ENCODE measurements at regions not wholly inside any gene's neighbourhood (a gene's known extent, or its start where the extent isn't known, plus 50 kb on each side); places are given as distances from the start of the nearest gene placed in this dataset.

GRCh38 chr16:59039066-59039720 lies 305.1 kb upstream of the GOT2 start:
- TF ChIP-seq CTCF (conservative IDR thresholded peaks at IDR 0.05) = no peak
- TF ChIP-seq EZH2 (IDR thresholded peaks at IDR 0.05; ENCODE audit: low read depth) = no peak

GRCh38 chr16:59030923-59031485 lies 296.9 kb upstream of the GOT2 start:
- no peaks in the 10 kb centered on the region for H3K4me1 ChIP-seq (replicated peaks; ENCODE audit: insufficient read depth)
- H3K79me2 ChIP-seq (ENCODE audit: low read depth) = no peaks in the 10 kb centered on the region
- no peak for DNase-seq
- no peaks in the 10 kb centered on the region for H3K36me3 ChIP-seq (ENCODE audit: low read depth)
- no peaks in the 10 kb centered on the region for H4K20me1 ChIP-seq (ENCODE audit: insufficient read depth)
- no peaks in the 10 kb centered on the region for H3K9me3 ChIP-seq (ENCODE audit: insufficient read depth, low read depth)
- intact Hi-C loops (cut with micrococcal nuclease; ENCODE audit: unreplicated experiment) = no loop called here
- H3K9me2 ChIP-seq (ENCODE audit: insufficient read depth) = no peaks in the 10 kb centered on the region
- ChIA-PET POLR2A (ENCODE audit: unreplicated experiment) (no interaction called here), CTCF (interaction anchor here (0.7 kb wide), 1 partner anchor 13 kb away, joined by 5 read pairs; no protein-coding TSS in a partner anchor)
- no peak for TF ChIP-seq EZH2 (IDR thresholded peaks at IDR 0.05; ENCODE audit: low read depth)
- TF ChIP-seq CTCF (conservative IDR thresholded peaks at IDR 0.05) = no peak
- H3K27ac ChIP-seq = no peak overlapping the region
- H3F3A ChIP-seq (ENCODE audit: insufficient read depth, low read depth) = no peaks in the 10 kb centered on the region
- H2AFZ ChIP-seq = no peak overlapping the region
- BruUV-seq (replicated peaks) = no TSS peak
- H3K27me3 ChIP-seq (ENCODE audit: insufficient read depth, low read depth) = no peaks in the 10 kb centered on the region
- no peak overlapping the region for H3K4me3 ChIP-seq
- H3K4me2 ChIP-seq = no peak overlapping the region

More at GRCh38 chr16:59039066-59039720, 305.1 kb upstream of the GOT2 start:
- Histone ChIP-seq H3K27me3 (ENCODE audit: insufficient read depth, low read depth) (0 out of 2 replicates have a peak, but pooled peaks cover 17% of the 10 kb centered on the region), H3K27ac (no peak overlapping the region), H3F3A (ENCODE audit: insufficient read depth, low read depth) (no peaks in the 10 kb centered on the region), H3K9me3 (ENCODE audit: insufficient read depth, low read depth) (no peaks in the 10 kb centered on the region), H3K4me3 (no peak overlapping the region), H3K9me2 (ENCODE audit: insufficient read depth) (0 out of 2 replicates have a peak, but pooled peaks cover 3% of the 10 kb centered on the region), H3K79me2 (ENCODE audit: low read depth) (no peaks in the 10 kb centered on the region), H2AFZ (no peak overlapping the region), H3K36me3 (ENCODE audit: low read depth) (no peaks in the 10 kb centered on the region), H3K4me1 (replicated peaks; ENCODE audit: insufficient read depth) (no peaks in the 10 kb centered on the region), H4K20me1 (ENCODE audit: insufficient read depth) (no peaks in the 10 kb centered on the region), H3K4me2 (no peak overlapping the region)
- intact Hi-C loops (cut with micrococcal nuclease; ENCODE audit: unreplicated experiment) = no loop called here
- BruUV-seq (replicated peaks) = no TSS peak
- ChIA-PET CTCF (no interaction called here), POLR2A (ENCODE audit: unreplicated experiment) (no interaction called here)
- DNase-seq = no peak

- H3K9me2 ChIP-seq (ENCODE audit: insufficient read depth) = no peaks in the 10 kb centered on the region
- no peak for TF ChIP-seq CTCF (conservative IDR thresholded peaks at IDR 0.05)
- no peak for TF ChIP-seq EZH2 (IDR thresholded peaks at IDR 0.05; ENCODE audit: low read depth)
- no peak overlapping the region for H2AFZ ChIP-seq
- CTCF ChIA-PET = no interaction called here
- no peaks in the 10 kb centered on the region for H3K4me1 ChIP-seq (replicated peaks; ENCODE audit: insufficient read depth)
- no peak overlapping the region for H3K27ac ChIP-seq
- intact Hi-C loops (cut with micrococcal nuclease; ENCODE audit: unreplicated experiment) = no loop called here
- DNase-seq = no peak
- POLR2A ChIA-PET (ENCODE audit: unreplicated experiment) = no interaction called here
- H3K4me2 ChIP-seq = no peak overlapping the region
- no peaks in the 10 kb centered on the region for H3K79me2 ChIP-seq (ENCODE audit: low read depth)
- H3K36me3 ChIP-seq (ENCODE audit: low read depth) = no peaks in the 10 kb centered on the region
- BruUV-seq (replicated peaks) = no TSS peak
- no peaks in the 10 kb centered on the region for H4K20me1 ChIP-seq (ENCODE audit: insufficient read depth)
- no peaks in the 10 kb centered on the region for H3K9me3 ChIP-seq (ENCODE audit: insufficient read depth, low read depth)
- no peaks in the 10 kb centered on the region for H3F3A ChIP-seq (ENCODE audit: insufficient read depth, low read depth)
- no peaks in the 10 kb centered on the region for H3K27me3 ChIP-seq (ENCODE audit: insufficient read depth, low read depth)
- no peak overlapping the region for H3K4me3 ChIP-seq
Measured at GRCh38 chr16:59021751-59022150, 287.6 kb upstream of the GOT2 start.

Data from PC-9 (cell line).